ENCODE measurements at regions not wholly inside any gene's neighbourhood (a gene's known extent, or its start where the extent isn't known, plus 50 kb on each side); places are given as distances from the start of the nearest gene placed in this dataset.

DNA sequence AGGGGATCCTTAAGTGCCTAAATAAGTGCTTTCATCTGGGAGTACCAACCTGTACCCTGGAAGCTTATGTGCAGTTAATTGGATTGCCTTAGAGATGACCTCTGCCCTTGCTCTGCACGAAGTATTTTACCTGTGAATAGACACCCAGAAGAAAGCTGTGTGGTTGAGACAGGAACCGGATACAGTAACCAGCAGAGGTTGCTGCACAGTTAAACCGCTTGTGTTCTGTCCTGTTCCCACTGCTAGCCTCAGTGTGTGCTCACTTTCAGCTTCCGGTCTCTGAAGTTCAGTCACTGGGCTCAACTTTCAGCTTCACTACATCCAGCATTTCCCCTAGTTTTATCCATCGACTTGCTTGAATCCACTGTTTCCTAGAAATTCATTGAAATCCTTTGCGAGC is 185.3 kb downstream of the FAM170A start:
- TF ChIP-seq, protein P1, sequence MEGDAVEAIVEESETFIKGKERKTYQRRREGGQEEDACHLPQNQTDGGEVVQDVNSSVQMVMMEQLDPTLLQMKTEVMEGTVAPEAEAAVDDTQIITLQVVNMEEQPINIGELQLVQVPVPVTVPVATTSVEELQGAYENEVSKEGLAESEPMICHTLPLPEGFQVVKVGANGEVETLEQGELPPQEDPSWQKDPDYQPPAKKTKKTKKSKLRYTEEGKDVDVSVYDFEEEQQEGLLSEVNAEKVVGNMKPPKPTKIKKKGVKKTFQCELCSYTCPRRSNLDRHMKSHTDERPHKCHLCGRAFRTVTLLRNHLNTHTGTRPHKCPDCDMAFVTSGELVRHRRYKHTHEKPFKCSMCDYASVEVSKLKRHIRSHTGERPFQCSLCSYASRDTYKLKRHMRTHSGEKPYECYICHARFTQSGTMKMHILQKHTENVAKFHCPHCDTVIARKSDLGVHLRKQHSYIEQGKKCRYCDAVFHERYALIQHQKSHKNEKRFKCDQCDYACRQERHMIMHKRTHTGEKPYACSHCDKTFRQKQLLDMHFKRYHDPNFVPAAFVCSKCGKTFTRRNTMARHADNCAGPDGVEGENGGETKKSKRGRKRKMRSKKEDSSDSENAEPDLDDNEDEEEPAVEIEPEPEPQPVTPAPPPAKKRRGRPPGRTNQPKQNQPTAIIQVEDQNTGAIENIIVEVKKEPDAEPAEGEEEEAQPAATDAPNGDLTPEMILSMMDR (IDR thresholded peaks at IDR 0.05): no peak
- no peak for TF ChIP-seq POLR2A (IDR thresholded peaks at IDR 0.05)

Data from right lobe of liver (tissue), 4 donors.